Hepatocyte (in vitro differentiated cells): ENCODE measurements at regions not wholly inside any gene's neighbourhood (a gene's known extent, or its start where the extent isn't known, plus 50 kb on each side); places are given as distances from the start of the nearest gene placed in this dataset.

Experiments
- EZH2 ChIP-seq: fragments of 200-600 bp; sonication (generic); IDR thresholded peaks from 2 replicates; pipeline ENCODE4 v1.6.1; 2016; ENCODE audit warnings: antibody characterized with exemption, mild to moderate bottlenecking, borderline replicate concordance
- EZH2phosphoT487 ChIP-seq: fragments of 200-600 bp; sonication (generic); IDR thresholded peaks from one replicate; pipeline ENCODE4 v1.6.1; 2018; ENCODE audit warnings: antibody characterized with exemption, mild to moderate bottlenecking, low read depth, moderate library complexity; ENCODE audit not compliant: unreplicated experiment, severe bottlenecking
- TF ChIP-seq, protein P1 (sequence below): fragments of 200-600 bp; sonication (generic); IDR thresholded peaks from 2 replicates; pipeline ENCODE4 v1.5.1; 2016; ENCODE audit warnings: antibody characterized with exemption, mild to moderate bottlenecking; ENCODE audit not compliant: poor library complexity

DNA sequence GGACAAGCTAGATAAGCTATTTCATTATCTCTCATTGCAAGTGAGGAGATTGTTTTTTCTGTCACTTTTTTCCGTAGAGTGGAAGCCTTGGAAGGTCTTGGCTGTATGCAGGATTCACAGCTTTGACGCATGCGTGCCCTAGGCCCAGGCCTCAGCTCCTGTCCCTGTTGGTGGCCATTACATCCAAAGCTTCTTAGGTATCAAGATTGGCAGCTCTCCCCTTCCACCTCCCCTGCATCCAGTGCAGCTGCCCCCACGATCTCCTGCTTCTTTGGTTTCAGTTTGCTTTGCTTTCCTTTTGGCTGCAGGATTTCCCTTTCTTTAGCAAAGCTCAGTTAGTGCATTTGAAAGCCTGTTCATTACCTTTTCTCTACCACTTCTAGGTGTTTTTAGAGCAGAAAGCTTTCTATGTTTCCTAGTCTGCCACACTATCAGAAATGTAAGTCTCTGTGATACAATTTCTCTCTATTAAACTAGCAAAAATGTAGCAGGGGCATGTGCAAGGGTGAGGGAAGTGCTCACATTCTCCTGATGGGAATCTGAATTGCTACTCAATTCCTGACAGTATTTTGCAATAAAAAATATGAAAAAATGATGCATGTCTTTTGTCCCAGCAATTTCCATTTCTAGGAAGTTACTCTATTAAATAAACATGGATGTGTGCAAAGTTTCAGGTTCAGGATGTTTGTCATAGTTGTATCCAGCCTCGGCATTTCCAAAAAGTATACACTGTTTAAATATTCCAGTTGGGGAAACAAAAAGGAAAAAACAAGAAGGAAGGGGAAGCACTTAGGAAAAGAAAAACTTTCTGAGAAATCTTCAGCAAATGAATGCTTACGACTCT is 91.2 kb downstream of the LIPG start:
- TF ChIP-seq, protein P1, sequence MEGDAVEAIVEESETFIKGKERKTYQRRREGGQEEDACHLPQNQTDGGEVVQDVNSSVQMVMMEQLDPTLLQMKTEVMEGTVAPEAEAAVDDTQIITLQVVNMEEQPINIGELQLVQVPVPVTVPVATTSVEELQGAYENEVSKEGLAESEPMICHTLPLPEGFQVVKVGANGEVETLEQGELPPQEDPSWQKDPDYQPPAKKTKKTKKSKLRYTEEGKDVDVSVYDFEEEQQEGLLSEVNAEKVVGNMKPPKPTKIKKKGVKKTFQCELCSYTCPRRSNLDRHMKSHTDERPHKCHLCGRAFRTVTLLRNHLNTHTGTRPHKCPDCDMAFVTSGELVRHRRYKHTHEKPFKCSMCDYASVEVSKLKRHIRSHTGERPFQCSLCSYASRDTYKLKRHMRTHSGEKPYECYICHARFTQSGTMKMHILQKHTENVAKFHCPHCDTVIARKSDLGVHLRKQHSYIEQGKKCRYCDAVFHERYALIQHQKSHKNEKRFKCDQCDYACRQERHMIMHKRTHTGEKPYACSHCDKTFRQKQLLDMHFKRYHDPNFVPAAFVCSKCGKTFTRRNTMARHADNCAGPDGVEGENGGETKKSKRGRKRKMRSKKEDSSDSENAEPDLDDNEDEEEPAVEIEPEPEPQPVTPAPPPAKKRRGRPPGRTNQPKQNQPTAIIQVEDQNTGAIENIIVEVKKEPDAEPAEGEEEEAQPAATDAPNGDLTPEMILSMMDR: no peak
- TF ChIP-seq EZH2: no peak
- TF ChIP-seq EZH2phosphoT487: no peak
